ENCODE measurements at regions not wholly inside any gene's neighbourhood (a gene's known extent, or its start where the extent isn't known, plus 50 kb on each side); places are given as distances from the start of the nearest gene placed in this dataset.
"Not testable (repeated sequence)": the region's sequence is repeated elsewhere in the genome, so short reads cannot be mapped to it uniquely, and the experiment has no call there.

DNA sequence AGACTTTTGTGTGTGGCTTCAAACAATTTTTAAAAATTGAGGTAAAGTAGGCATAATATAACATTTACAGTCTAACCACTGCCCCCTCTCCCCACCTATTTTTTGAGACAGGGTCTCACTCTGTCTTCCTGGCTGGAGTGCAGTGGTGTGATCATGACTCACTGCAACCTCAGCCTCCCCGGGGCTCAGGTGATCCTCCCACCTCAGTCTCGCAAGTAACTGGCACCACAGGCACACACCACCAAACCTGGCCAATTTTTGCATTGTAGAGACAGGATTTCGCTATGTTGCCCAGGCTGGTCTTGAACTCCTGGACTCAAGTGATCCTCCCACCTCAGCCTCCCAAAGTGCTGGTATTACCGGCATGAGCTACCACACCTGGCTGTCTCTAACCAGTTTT is 161.8 kb downstream of the GOSR1 start:
- WGBS (ENCODE audit: low lambda C conversion rate) = 70% methylated on average over 3 of the region's 4 CpGs
- CTCF ChIA-PET; H3K79me2 ChIP-seq (ENCODE audit: insufficient read depth); H3K4me2 ChIP-seq; DNase-seq; H3F3A ChIP-seq (replicated peaks; ENCODE audit: insufficient read depth); H3K9me2 ChIP-seq; H3K36me3 ChIP-seq (replicated peaks in 1 of 2; ENCODE audit: control insufficient read depth in 1 of 2, insufficient read depth in 2 of 2, low read length in 1 of 2); H3K9me3 ChIP-seq; H3K27ac ChIP-seq (ENCODE audit: low read depth in 2 of 2, low read length in 1 of 2); H3K27me3 ChIP-seq (ENCODE audit: insufficient read depth); H2AFZ ChIP-seq (ENCODE audit: low read depth); POLR2A ChIA-PET; H3K4me3 ChIP-seq (ENCODE audit: low read depth in 2 of 2, low read length in 1 of 2); H3K9ac ChIP-seq; H4K20me1 ChIP-seq (ENCODE audit: insufficient read depth); H3K4me1 ChIP-seq (ENCODE audit: control insufficient read depth in 1 of 2, insufficient read depth in 2 of 2, low read depth in 1 of 2, low read length in 1 of 2): not testable (repeated sequence)

DNA sequence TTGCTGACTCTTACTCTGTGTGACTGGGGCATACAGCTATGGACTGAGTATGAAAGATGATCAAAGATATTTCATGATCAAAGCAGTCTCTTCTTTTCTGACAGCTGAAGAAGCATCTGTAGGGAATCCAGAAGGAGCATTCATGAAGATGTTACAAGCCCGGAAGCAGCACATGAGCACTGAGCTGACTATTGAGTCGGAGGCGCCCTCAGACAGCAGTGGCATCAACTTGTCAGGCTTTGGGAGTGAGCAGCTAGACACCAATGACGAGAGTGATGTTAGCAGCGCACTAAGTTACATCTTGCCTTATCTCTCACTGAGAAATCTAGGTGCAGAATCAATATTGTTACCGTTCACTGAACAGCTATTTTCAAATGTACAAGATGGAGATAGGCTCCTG is 154.4 kb downstream of the GOSR1 start:
- H3F3A ChIP-seq (replicated peaks; ENCODE audit: insufficient read depth); H3K27me3 ChIP-seq (ENCODE audit: insufficient read depth); POLR2A ChIA-PET; H4K20me1 ChIP-seq (ENCODE audit: insufficient read depth); H3K4me1 ChIP-seq (ENCODE audit: control insufficient read depth in 1 of 2, insufficient read depth in 2 of 2, low read depth in 1 of 2, low read length in 1 of 2); H2AFZ ChIP-seq (ENCODE audit: low read depth); H3K36me3 ChIP-seq (replicated peaks in 1 of 2; ENCODE audit: control insufficient read depth in 1 of 2, insufficient read depth in 2 of 2, low read length in 1 of 2); H3K9ac ChIP-seq; H3K9me2 ChIP-seq; H3K79me2 ChIP-seq (ENCODE audit: insufficient read depth); H3K4me3 ChIP-seq (ENCODE audit: low read depth in 2 of 2, low read length in 1 of 2); DNase-seq; H3K4me2 ChIP-seq; H3K27ac ChIP-seq (ENCODE audit: low read depth in 2 of 2, low read length in 1 of 2); H3K9me3 ChIP-seq; CTCF ChIA-PET: not testable (repeated sequence)
- WGBS (ENCODE audit: low lambda C conversion rate) = 96% methylated on average over 6 of the region's 6 CpGs

DNA sequence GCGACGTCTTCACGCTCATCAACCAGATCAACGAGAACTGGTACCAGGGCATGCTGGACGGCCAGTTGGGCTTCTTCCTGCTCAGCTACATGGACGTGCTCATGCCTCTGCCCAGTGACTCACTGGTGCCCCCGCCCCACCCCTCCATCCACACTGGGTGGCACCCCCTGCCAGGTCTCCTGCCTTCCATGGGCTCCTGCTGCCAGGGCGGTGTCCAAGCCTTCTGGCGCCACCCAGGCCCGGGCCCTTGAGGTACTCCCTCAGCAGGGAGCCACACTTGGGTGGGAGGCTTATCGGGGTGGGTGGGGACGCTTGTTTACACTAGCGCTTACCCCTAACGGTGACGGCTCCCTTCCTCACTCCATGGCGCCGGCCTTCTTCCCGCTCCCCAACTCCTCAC is 148.2 kb downstream of the GOSR1 start:
- H3K9me3 ChIP-seq; H3K4me3 ChIP-seq (ENCODE audit: low read depth in 2 of 2, low read length in 1 of 2); DNase-seq; H3K9ac ChIP-seq; H3K36me3 ChIP-seq (replicated peaks in 1 of 2; ENCODE audit: control insufficient read depth in 1 of 2, insufficient read depth in 2 of 2, low read length in 1 of 2); H4K20me1 ChIP-seq (ENCODE audit: insufficient read depth); H3K27ac ChIP-seq (ENCODE audit: low read depth in 2 of 2, low read length in 1 of 2); H3K9me2 ChIP-seq; POLR2A ChIA-PET; H3K4me1 ChIP-seq (ENCODE audit: control insufficient read depth in 1 of 2, insufficient read depth in 2 of 2, low read depth in 1 of 2, low read length in 1 of 2); H3K79me2 ChIP-seq (ENCODE audit: insufficient read depth); H3F3A ChIP-seq (replicated peaks; ENCODE audit: insufficient read depth); CTCF ChIA-PET; H3K27me3 ChIP-seq (ENCODE audit: insufficient read depth); H2AFZ ChIP-seq (ENCODE audit: low read depth); H3K4me2 ChIP-seq: not testable (repeated sequence)
- 99% methylated on average over 10 of the region's 18 CpGs for WGBS (ENCODE audit: low lambda C conversion rate)

DNA sequence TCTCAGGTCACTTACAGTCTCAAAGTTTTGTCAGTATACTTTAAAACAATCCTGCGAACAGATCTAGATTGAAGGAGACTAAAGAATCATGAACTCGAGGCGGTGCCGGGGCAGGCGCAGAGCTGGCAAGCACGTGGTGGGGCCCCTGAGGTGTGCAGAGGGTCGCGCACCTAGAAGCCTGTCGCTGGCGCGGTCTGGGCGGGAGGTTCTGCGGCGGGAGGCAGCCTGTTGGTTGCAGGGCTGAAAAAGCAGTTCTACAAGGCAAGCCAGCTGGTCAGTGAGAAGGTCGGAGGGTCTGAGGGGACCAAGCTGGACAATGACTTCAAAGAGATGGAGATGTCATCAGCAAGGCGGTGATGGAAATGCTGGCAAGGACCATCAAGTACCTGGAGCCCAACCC is 147.0 kb downstream of the GOSR1 start:
- H3K27me3 ChIP-seq (ENCODE audit: insufficient read depth); CTCF ChIA-PET; H3K9me2 ChIP-seq; H3K4me3 ChIP-seq (ENCODE audit: low read depth in 2 of 2, low read length in 1 of 2); DNase-seq; H3K9me3 ChIP-seq; H3K27ac ChIP-seq (ENCODE audit: low read depth in 2 of 2, low read length in 1 of 2); H3K79me2 ChIP-seq (ENCODE audit: insufficient read depth); H3K4me1 ChIP-seq (ENCODE audit: control insufficient read depth in 1 of 2, insufficient read depth in 2 of 2, low read depth in 1 of 2, low read length in 1 of 2); H2AFZ ChIP-seq (ENCODE audit: low read depth); H3K9ac ChIP-seq; H3F3A ChIP-seq (replicated peaks; ENCODE audit: insufficient read depth); POLR2A ChIA-PET; H3K36me3 ChIP-seq (replicated peaks in 1 of 2; ENCODE audit: control insufficient read depth in 1 of 2, insufficient read depth in 2 of 2, low read length in 1 of 2); H4K20me1 ChIP-seq (ENCODE audit: insufficient read depth); H3K4me2 ChIP-seq: not testable (repeated sequence)
- WGBS (ENCODE audit: low lambda C conversion rate) = 96% methylated on average over 16 of the region's 16 CpGs

DNA sequence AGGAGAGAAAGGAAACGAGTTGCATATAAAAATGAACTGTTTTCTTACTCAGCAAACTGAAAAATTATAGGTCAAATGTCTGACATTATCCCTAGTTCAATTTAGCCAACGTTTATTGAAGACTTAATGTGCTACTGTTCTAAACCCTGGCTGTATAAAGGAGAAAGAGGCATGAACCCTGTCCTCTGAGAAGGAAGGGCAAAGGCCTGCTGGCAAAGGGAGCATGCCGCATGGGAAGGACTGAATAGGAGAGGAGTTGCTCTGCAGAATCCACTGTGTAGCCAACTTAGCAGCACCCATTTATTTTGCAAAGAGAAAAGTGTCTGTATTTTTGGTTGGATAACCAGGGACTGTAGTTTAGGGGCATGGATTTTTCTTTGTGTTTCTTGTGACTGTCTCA is 132.5 kb downstream of the GOSR1 start:
- H2AFZ ChIP-seq (ENCODE audit: low read depth); H3K9me2 ChIP-seq; H3K4me1 ChIP-seq (ENCODE audit: control insufficient read depth in 1 of 2, insufficient read depth in 2 of 2, low read depth in 1 of 2, low read length in 1 of 2); POLR2A ChIA-PET; H3K9me3 ChIP-seq; DNase-seq; H3K27ac ChIP-seq (ENCODE audit: low read depth in 2 of 2, low read length in 1 of 2); H3K9ac ChIP-seq; H3K36me3 ChIP-seq (replicated peaks in 1 of 2; ENCODE audit: control insufficient read depth in 1 of 2, insufficient read depth in 2 of 2, low read length in 1 of 2); H3K27me3 ChIP-seq (ENCODE audit: insufficient read depth); H3F3A ChIP-seq (replicated peaks; ENCODE audit: insufficient read depth); CTCF ChIA-PET; H3K4me2 ChIP-seq; H3K4me3 ChIP-seq (ENCODE audit: low read depth in 2 of 2, low read length in 1 of 2): not testable (repeated sequence)
- 67% methylated on average over 2 of the region's 3 CpGs for WGBS (ENCODE audit: low lambda C conversion rate)
- H4K20me1 ChIP-seq (ENCODE audit: insufficient read depth) = peaks cover 26% of the 10 kb centered on the region
- peaks cover 61% of the 10 kb centered on the region for H3K79me2 ChIP-seq (ENCODE audit: insufficient read depth)
